Activated CD8-positive, alpha-beta T cell treated with anti-CD3 and anti-CD28 coated beads, Interleukin-2, amount 10 ng/mL, durations not matched to agents 7 days and 5 days (primary cell): ENCODE measurements at regions not wholly inside any gene's neighbourhood (a gene's known extent, or its start where the extent isn't known, plus 50 kb on each side); places are given as distances from the start of the nearest gene placed in this dataset.

Source experiments
- ATAC-seq: fragments of 150-1000 bp; cut with Tn5 transposase; one replicate; pipeline ENCODE4 v1.10.0; 2021; ENCODE audit warnings: moderate library complexity
- CTCF ChIA-PET: fragments of 350-600 bp; sonication (Branson Sonifier 250); formaldehyde crosslinking; loops from one replicate; lab custom pipeline; 2021; ENCODE audit warnings: antibody characterized with exemption; lab: Charles Lee
- POLR2A ChIA-PET: fragments of 350-600 bp; sonication (Branson Sonifier 250); formaldehyde crosslinking; loops from one replicate; lab custom pipeline; 2021; ENCODE audit warnings: antibody characterized with exemption; lab: Charles Lee
- DNase-seq: peaks from one replicate; pipeline ENCODE4 v3.0.0-alpha.2; 2020
- H3K27ac Mint-ChIP-seq: one replicate; pipeline ENCODE4 v1.8.0; 2021; ENCODE audit warnings: mild to moderate bottlenecking, mixed read lengths
- H3K27me3 Mint-ChIP-seq: one replicate; pipeline ENCODE4 v1.8.0; 2021; ENCODE audit warnings: low read depth, mixed read lengths
- H3K36me3 Mint-ChIP-seq: one replicate; pipeline ENCODE4 v1.8.0; 2021; ENCODE audit warnings: low read depth, mixed read lengths
- H3K4me1 Mint-ChIP-seq: one replicate; pipeline ENCODE4 v1.8.0; 2021; ENCODE audit warnings: low read depth, mixed read lengths
- H3K4me3 Mint-ChIP-seq: one replicate; pipeline ENCODE4 v1.8.0; 2021; ENCODE audit warnings: mild to moderate bottlenecking, mixed read lengths
- H3K9me3 Mint-ChIP-seq: one replicate; pipeline ENCODE4 v1.8.0; 2022; ENCODE audit warnings: mixed read lengths; ENCODE audit not compliant: insufficient read depth

- Mint-ChIP-seq H3K4me1 (no peaks in the 10 kb centered on the region), H3K27me3 (peaks cover 2% of the 10 kb centered on the region), H3K4me3 (no peak overlapping the region), H3K9me3 (peaks cover 9% of the 10 kb centered on the region), H3K36me3 (no peaks in the 10 kb centered on the region), H3K27ac (no peak overlapping the region)
- POLR2A ChIA-PET: no interaction called here
- ATAC-seq (no peak), DNase-seq (no peak)
- CTCF ChIA-PET: interaction anchor here (1.5 kb wide), 1 partner anchor 645 kb away, joined by 5 read pairs; no protein-coding TSS in a partner anchor
Measured at GRCh38 chr4:100738196-100739165, 220.7 kb upstream of the EMCN start.

- H3K4me1 Mint-ChIP-seq: no peaks in the 10 kb centered on the region
- peaks cover 9% of the 10 kb centered on the region for H3K9me3 Mint-ChIP-seq
- ChIA-PET POLR2A (no interaction called here), CTCF (interaction anchor here (1.5 kb wide), 1 partner anchor 643 kb away, joined by 5 read pairs; no protein-coding TSS in a partner anchor)
- DNase-seq (no peak), ATAC-seq (no peak)
- peaks cover 5% of the 10 kb centered on the region for H3K27me3 Mint-ChIP-seq
- H3K4me3 Mint-ChIP-seq: no peak overlapping the region
- no peak overlapping the region for H3K27ac Mint-ChIP-seq
- H3K36me3 Mint-ChIP-seq: no peaks in the 10 kb centered on the region
Measured at GRCh38 chr4:100736641-100737451, 219.0 kb upstream of the EMCN start.

DNA sequence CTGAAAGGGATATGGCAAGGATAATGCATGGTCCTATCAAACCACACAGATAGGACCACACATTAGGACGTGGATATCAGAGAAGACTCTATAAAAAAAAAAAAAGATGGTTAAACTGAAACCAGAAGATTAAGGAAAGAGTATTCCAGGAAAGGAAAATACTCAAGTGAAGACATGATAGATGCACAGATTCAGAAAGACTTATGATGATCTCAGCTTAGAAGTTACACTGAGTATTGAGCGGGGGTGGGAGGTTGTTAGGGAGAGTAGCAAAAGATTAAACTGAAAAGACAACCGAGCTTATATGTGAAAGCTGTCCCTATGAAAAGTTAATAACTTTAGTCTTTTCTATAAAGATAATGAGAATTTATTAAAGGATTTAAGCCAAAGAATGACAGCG, 211.0 kb upstream of the EMCN start:
- Mint-ChIP-seq H3K4me1 (no peaks in the 10 kb centered on the region), H3K4me3 (no peak overlapping the region), H3K27ac (no peak overlapping the region), H3K27me3 (peaks cover 3% of the 10 kb centered on the region), H3K9me3 (peaks cover 2% of the 10 kb centered on the region), H3K36me3 (no peaks in the 10 kb centered on the region)
- CTCF ChIA-PET: no interaction called here
- no peak for DNase-seq
- POLR2A ChIA-PET: no interaction called here
- no peak for ATAC-seq

DNA sequence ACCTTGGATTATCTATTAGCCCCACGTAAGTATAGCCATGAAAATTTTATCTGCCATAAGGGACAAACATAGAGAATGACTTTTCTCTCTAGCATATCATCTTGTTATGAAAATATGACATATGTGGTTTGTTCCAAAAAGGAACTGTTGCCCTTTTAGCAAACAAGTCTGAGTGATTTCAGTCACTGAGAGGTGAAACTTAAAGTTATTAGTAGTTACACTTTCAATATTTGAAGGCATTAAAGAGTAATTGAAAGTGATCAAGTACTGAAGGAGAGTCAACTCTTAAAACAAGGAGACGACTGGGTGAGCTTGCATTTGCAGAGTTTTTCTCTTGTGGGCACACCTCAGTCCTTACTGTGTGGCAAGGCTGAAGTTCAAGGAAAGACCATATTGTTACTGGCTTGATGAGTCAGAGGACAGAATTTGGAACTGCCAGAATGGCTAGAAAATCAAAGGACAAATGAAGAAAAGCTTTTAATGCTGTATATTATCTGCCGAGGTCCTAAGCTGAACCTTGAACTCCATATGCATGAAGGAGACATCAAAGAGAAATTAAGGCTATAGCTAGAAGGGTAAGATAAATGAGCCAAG, 205.1 kb upstream of the EMCN start:
- Mint-ChIP-seq H3K4me3 (no peak overlapping the region), H3K36me3 (no peaks in the 10 kb centered on the region), H3K27ac (no peak overlapping the region), H3K4me1 (no peaks in the 10 kb centered on the region), H3K27me3 (no peaks in the 10 kb centered on the region), H3K9me3 (no peaks in the 10 kb centered on the region)
- POLR2A ChIA-PET: no interaction called here
- no peak for DNase-seq
- CTCF ChIA-PET: no interaction called here
- ATAC-seq: no peak

DNA sequence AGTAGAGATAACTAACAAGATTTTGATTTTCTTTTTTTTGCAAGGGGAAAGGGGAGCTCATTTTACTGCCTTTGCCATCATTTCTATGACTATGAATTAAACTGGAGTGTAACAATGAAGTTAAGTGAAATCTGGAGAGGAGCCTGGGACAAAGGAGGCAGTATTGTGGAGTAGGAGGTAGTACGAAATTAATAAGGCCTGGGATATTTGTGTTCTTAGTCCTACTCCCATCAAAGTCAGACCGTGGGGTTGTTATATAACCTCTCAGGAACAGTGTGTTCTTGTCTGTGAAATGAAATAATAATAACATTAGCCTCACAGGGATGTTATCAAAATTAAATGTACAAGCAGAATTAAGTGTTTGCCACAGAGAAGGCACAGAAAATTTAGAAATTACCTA, 204.3 kb upstream of the EMCN start:
- ChIA-PET CTCF (no interaction called here), POLR2A (no interaction called here)
- Mint-ChIP-seq H3K27me3 (no peaks in the 10 kb centered on the region), H3K9me3 (no peaks in the 10 kb centered on the region), H3K36me3 (no peaks in the 10 kb centered on the region), H3K27ac (no peak overlapping the region), H3K4me3 (no peak overlapping the region), H3K4me1 (no peaks in the 10 kb centered on the region)
- ATAC-seq (no peak), DNase-seq (no peak)

GRCh38 chr4:100721490-100721889, 203.7 kb upstream of the EMCN start:
- no peak for ATAC-seq
- H3K36me3 Mint-ChIP-seq: no peaks in the 10 kb centered on the region
- ChIA-PET CTCF (no interaction called here), POLR2A (no interaction called here)
- H3K4me3 Mint-ChIP-seq: no peak overlapping the region
- no peaks in the 10 kb centered on the region for H3K9me3 Mint-ChIP-seq
- no peaks in the 10 kb centered on the region for H3K4me1 Mint-ChIP-seq
- H3K27me3 Mint-ChIP-seq: no peaks in the 10 kb centered on the region
- DNase-seq: no peak
- no peak overlapping the region for H3K27ac Mint-ChIP-seq

GRCh38 chr4:100721077-100721476, 203.3 kb upstream of the EMCN start:
- no peak overlapping the region for H3K27ac Mint-ChIP-seq
- DNase-seq: no peak
- CTCF ChIA-PET: no interaction called here
- no peak for ATAC-seq
- H3K36me3 Mint-ChIP-seq: no peaks in the 10 kb centered on the region
- H3K27me3 Mint-ChIP-seq: no peaks in the 10 kb centered on the region
- H3K9me3 Mint-ChIP-seq: no peaks in the 10 kb centered on the region
- H3K4me3 Mint-ChIP-seq: no peak overlapping the region
- H3K4me1 Mint-ChIP-seq: no peaks in the 10 kb centered on the region
- POLR2A ChIA-PET: no interaction called here

GRCh38 chr4:100716416-100716815, 198.6 kb upstream of the EMCN start:
- DNase-seq (no peak), ATAC-seq (no peak)
- ChIA-PET POLR2A (no interaction called here), CTCF (no interaction called here)
- Mint-ChIP-seq H3K27me3 (no peaks in the 10 kb centered on the region), H3K4me1 (no peaks in the 10 kb centered on the region), H3K9me3 (no peaks in the 10 kb centered on the region), H3K36me3 (no peaks in the 10 kb centered on the region), H3K27ac (no peak overlapping the region), H3K4me3 (no peak overlapping the region)

- no peaks in the 10 kb centered on the region for H3K9me3 Mint-ChIP-seq
- no peak for ATAC-seq
Measured at GRCh38 chr4:100708776-100709175, 191.0 kb upstream of the EMCN start.

DNA sequence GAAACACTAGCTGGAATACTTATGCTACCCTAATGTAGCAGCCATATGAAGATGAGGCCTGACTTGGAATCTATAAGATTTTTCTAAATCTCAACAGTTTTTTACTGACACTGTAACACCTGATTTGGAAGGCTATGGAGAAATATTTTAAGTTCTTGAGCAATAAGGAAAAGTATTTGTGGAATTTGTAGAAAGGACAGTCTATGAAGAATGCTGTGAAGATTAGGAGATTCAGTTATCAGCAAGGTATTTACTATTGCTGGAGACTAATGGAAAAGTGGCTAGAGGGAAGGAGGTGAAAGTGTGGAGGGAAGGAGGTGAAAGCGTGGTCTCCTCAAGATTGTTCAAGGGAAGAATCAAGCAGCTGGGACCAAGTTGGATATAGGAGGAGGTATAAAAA, 190.0 kb upstream of the EMCN start:
- Mint-ChIP-seq H3K27ac (no peak overlapping the region), H3K4me1 (no peaks in the 10 kb centered on the region), H3K4me3 (no peak overlapping the region), H3K9me3 (no peaks in the 10 kb centered on the region), H3K36me3 (no peaks in the 10 kb centered on the region), H3K27me3 (no peaks in the 10 kb centered on the region)
- ChIA-PET POLR2A (no interaction called here), CTCF (no interaction called here)
- ATAC-seq: no peak
- no peak for DNase-seq

More at GRCh38 chr4:100708776-100709175, 191.0 kb upstream of the EMCN start:
- no peaks in the 10 kb centered on the region for H3K27me3 Mint-ChIP-seq
- H3K36me3 Mint-ChIP-seq: no peaks in the 10 kb centered on the region
- no peak overlapping the region for H3K27ac Mint-ChIP-seq
- ChIA-PET CTCF (no interaction called here), POLR2A (no interaction called here)
- no peak overlapping the region for H3K4me3 Mint-ChIP-seq
- DNase-seq: no peak
- no peaks in the 10 kb centered on the region for H3K4me1 Mint-ChIP-seq

DNA sequence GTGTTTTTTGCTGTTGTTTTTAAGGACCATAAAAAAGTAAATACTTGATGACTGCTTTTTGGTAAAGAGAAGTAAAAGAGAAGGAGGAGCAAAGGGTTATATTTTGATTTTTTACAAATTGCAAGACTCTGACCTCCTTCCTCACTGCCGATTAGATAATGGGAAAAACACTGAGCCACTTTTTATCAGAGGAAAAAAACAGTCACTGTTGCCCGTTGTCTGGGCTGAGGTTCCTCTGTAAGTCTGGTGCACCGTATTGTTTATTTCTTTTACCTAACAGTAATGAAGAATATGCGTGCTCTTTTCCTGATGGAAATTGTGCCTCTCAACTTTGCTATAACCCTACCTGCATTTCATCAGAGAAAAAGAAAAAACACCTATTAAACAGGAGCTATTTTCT, 178.7 kb upstream of the EMCN start:
- no peaks in the 10 kb centered on the region for H3K27me3 Mint-ChIP-seq
- H3K9me3 Mint-ChIP-seq: no peaks in the 10 kb centered on the region
- H3K4me3 Mint-ChIP-seq: no peak overlapping the region
- H3K27ac Mint-ChIP-seq: no peak overlapping the region
- DNase-seq: no peak
- no peaks in the 10 kb centered on the region for H3K36me3 Mint-ChIP-seq
- CTCF ChIA-PET: no interaction called here
- POLR2A ChIA-PET: interaction anchor here (1.1 kb wide), 1 partner anchor 16 kb away, joined by 3 read pairs; no protein-coding TSS in a partner anchor
- ATAC-seq: no peak
- no peaks in the 10 kb centered on the region for H3K4me1 Mint-ChIP-seq

GRCh38 chr4:100695871-100696270, 178.0 kb upstream of the EMCN start:
- Mint-ChIP-seq H3K27ac (no peak overlapping the region), H3K4me1 (no peaks in the 10 kb centered on the region), H3K4me3 (no peak overlapping the region), H3K36me3 (no peaks in the 10 kb centered on the region), H3K27me3 (no peaks in the 10 kb centered on the region), H3K9me3 (no peaks in the 10 kb centered on the region)
- no peak for DNase-seq
- no peak for ATAC-seq
- CTCF ChIA-PET: no interaction called here
- POLR2A ChIA-PET: no interaction called here
